Natural killer cell (primary cell): ENCODE measurements at regions not wholly inside any gene's neighbourhood (a gene's known extent, or its start where the extent isn't known, plus 50 kb on each side); places are given as distances from the start of the nearest gene placed in this dataset.

Source experiments
- ATAC-seq, 3 donors: fragments of 150-1000 bp in 2 of 3; fragments of 200-7000 bp in 1 of 3; cut with Tn5 transposase; 1 replicate in 1 of 3; 2 replicates in 2 of 3; pipeline ENCODE4 v1.10.0; 2021; ENCODE audit warnings: mild to moderate bottlenecking in 2 of 3, moderate library complexity in 2 of 3
- DNase-seq, 2 donors: peaks; one replicate each; pipeline versions ENCODE4 v3.0.0 to v3.0.0-alpha.2; 2013 to 2021; ENCODE audit warnings: mixed read lengths in 1 of 2
- H3K27ac ChIP-seq: one replicate; pipeline ENCODE4 v1.5.1; 2013; ENCODE audit warnings: mild to moderate bottlenecking, low read length
- H3K27me3 ChIP-seq: one replicate; pipeline ENCODE4 v1.6.1; 2013; ENCODE audit warnings: low read length; ENCODE audit not compliant: control insufficient read depth, insufficient read depth
- H3K36me3 ChIP-seq: one replicate; pipeline ENCODE4 v1.6.1; 2013; ENCODE audit warnings: low read length; ENCODE audit not compliant: control insufficient read depth, insufficient read depth
- H3K4me1 ChIP-seq: one replicate; pipeline ENCODE4 v1.6.1; 2013; ENCODE audit warnings: low read length; ENCODE audit not compliant: control insufficient read depth, insufficient read depth
- H3K4me3 ChIP-seq: one replicate; pipeline ENCODE4 v1.5.1; 2013; ENCODE audit warnings: low read length
- H3K9me3 ChIP-seq: one replicate; pipeline ENCODE4 v1.6.1; 2013; ENCODE audit warnings: low read length; ENCODE audit not compliant: control insufficient read depth, insufficient read depth
- H3K27ac Mint-ChIP-seq, 2 donors: one replicate each; pipeline ENCODE4 v1.8.0; 2022; ENCODE audit warnings: mild to moderate bottlenecking in 2 of 2, mixed read lengths in 2 of 2, moderate library complexity in 1 of 2
- H3K27me3 Mint-ChIP-seq, 2 donors: one replicate each; pipeline ENCODE4 v1.8.0; 2022; ENCODE audit warnings: low read depth in 2 of 2, mixed read lengths in 2 of 2
- H3K36me3 Mint-ChIP-seq: one replicate; pipeline ENCODE4 v1.8.0; 2022; ENCODE audit warnings: mixed read lengths
- H3K4me1 Mint-ChIP-seq, 2 donors: one replicate each; pipeline ENCODE4 v1.8.0; 2022; ENCODE audit warnings: mixed read lengths in 2 of 2
- H3K4me3 Mint-ChIP-seq: one replicate; pipeline ENCODE4 v1.8.0; 2022; ENCODE audit warnings: mild to moderate bottlenecking, moderate library complexity, mixed read lengths
- H3K9me3 Mint-ChIP-seq, 2 donors: one replicate each; pipeline ENCODE4 v1.8.0; 2022; ENCODE audit warnings: mixed read lengths in 2 of 2
- CTCF ChIP-seq: fragments of 200-600 bp; IDR thresholded peaks from one replicate; pipeline ENCODE4 v1.8.0; 2022; ENCODE audit warnings: antibody characterized with exemption
- WGBS: methylation state at CpG from one replicate; pipeline ENCODE4 v1.1.7; 2013; ENCODE audit warnings: missing lambda C conversion rate; ENCODE audit not compliant: insufficient coverage; 5-methylcytosine and 5-hydroxymethylcytosine counted together
- intact Hi-C: fragments of 100-400 bp; cut with micrococcal nuclease; formaldehyde crosslinking; loops from one replicate; pipeline ENCODE4 v1.14.2; 2022

GRCh38 chr12:97046901-97047300, 139.8 kb downstream of the NEDD1 start:
- no peaks in the 10 kb centered on the region for H3K36me3 ChIP-seq
- H3K4me1 ChIP-seq = no peaks in the 10 kb centered on the region
- H3K4me3 ChIP-seq = no peak overlapping the region
- intact Hi-C loops = no loop called here
- DNase-seq (no peak), ATAC-seq (no peak)
- H3K4me1 Mint-ChIP-seq = no peaks in the 10 kb centered on the region
- no peaks in the 10 kb centered on the region for H3K27me3 ChIP-seq
- no peaks in the 10 kb centered on the region for H3K9me3 ChIP-seq
- no peak for TF ChIP-seq CTCF
- H3K27ac ChIP-seq = no peak overlapping the region
- no peak overlapping the region for H3K27ac Mint-ChIP-seq
- H3K4me3 Mint-ChIP-seq = no peak overlapping the region
- H3K9me3 Mint-ChIP-seq = no peaks in the 10 kb centered on the region
- no peaks in the 10 kb centered on the region for H3K36me3 Mint-ChIP-seq
- H3K27me3 Mint-ChIP-seq = peaks cover 5 to 6% of the 10 kb centered on the region in 2 donors
- WGBS = 80% methylated on average over 1 of the region's 1 CpG

DNA sequence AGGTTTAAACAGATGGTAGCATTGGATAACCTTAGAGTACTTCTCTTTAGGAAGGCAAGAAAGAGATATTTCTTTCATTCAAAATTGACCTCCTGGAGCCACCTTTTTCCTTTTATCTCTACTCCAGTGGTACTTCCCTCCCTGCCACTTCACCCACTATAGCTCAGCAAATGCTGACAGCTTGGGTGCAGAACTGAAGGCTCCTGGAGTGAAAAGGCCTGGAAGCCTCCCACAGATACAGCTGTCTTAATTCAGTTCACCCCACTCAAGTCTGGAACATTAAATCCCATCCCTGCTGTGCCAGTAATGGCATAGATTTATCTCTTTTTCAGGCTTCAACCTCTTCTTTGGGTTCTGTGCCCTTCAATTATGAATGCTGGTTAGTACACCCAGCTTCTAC, 140.3 kb downstream of the NEDD1 start:
- Histone ChIP-seq H3K4me1 (no peaks in the 10 kb centered on the region), H3K27ac (no peak overlapping the region), H3K27me3 (no peaks in the 10 kb centered on the region), H3K36me3 (no peaks in the 10 kb centered on the region), H3K9me3 (no peaks in the 10 kb centered on the region), H3K4me3 (no peak overlapping the region)
- Mint-ChIP-seq H3K27ac (no peak overlapping the region), H3K9me3 (no peaks in the 10 kb centered on the region), H3K36me3 (no peaks in the 10 kb centered on the region), H3K27me3 (peaks cover 3 to 4% of the 10 kb centered on the region in 2 donors), H3K4me1 (no peaks in the 10 kb centered on the region), H3K4me3 (no peak overlapping the region)
- intact Hi-C loops = no loop called here
- TF ChIP-seq CTCF = no peak
- ATAC-seq (no peak), DNase-seq (no peak)

DNA sequence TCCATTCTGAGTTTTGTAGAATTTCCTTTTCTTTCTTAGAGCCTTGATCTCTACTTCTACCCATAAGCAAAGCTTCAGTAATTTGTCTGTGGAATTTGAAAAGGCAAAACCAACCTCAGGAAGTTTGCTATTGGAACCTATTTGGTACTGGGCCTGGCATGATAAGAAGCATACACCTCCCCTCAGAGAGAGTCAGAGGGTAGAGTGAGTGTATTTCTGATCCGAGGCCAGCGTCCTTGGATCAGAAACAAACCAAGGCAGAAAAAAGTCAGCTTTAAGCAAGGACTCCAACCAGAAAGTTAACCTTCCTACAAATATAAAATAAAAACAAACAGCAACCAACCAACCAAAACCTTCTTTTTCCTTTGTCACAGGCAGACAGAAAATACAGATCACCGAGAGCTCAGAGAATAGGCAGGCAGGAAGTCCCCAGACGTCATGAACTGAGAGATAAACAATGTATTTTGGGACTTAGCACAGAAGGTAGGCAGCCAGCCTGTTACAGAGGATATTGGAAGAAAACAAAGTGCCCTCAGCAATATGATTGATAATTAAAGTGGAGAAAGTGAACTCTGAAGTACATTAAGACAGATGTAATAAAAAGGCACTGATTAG, 141.5 kb downstream of the NEDD1 start:
- intact Hi-C loops = no loop called here
- 35% methylated on average over 4 of the region's 4 CpGs for WGBS
- Histone ChIP-seq H3K27ac (no peak overlapping the region), H3K4me3 (no peak overlapping the region), H3K36me3 (no peaks in the 10 kb centered on the region), H3K9me3 (no peaks in the 10 kb centered on the region), H3K4me1 (no peaks in the 10 kb centered on the region), H3K27me3 (no peaks in the 10 kb centered on the region)
- peaks cover 0 to 3% of the 10 kb centered on the region in 2 donors for H3K27me3 Mint-ChIP-seq
- no peaks in the 10 kb centered on the region for H3K36me3 Mint-ChIP-seq
- no peak overlapping the region for H3K4me3 Mint-ChIP-seq
- DNase-seq (no peak), ATAC-seq (no peak)
- H3K4me1 Mint-ChIP-seq = no peaks in the 10 kb centered on the region
- H3K27ac Mint-ChIP-seq = no peak overlapping the region
- TF ChIP-seq CTCF = no peak
- no peaks in the 10 kb centered on the region for H3K9me3 Mint-ChIP-seq

- no peaks in the 10 kb centered on the region for H3K27me3 ChIP-seq
- DNase-seq (no peak), ATAC-seq (no peak)
- no peaks in the 10 kb centered on the region for H3K9me3 Mint-ChIP-seq
- no peaks in the 10 kb centered on the region for H3K36me3 Mint-ChIP-seq
- H3K4me1 Mint-ChIP-seq = no peaks in the 10 kb centered on the region
- H3K4me3 Mint-ChIP-seq = no peak overlapping the region
- H3K4me1 ChIP-seq = no peaks in the 10 kb centered on the region
- no peak overlapping the region for H3K4me3 ChIP-seq
- H3K36me3 ChIP-seq = no peaks in the 10 kb centered on the region
- TF ChIP-seq CTCF = no peak
- WGBS = 95% methylated on average over 4 of the region's 5 CpGs
- H3K27ac Mint-ChIP-seq = no peak overlapping the region
- intact Hi-C loops = no loop called here
- no peak overlapping the region for H3K27ac ChIP-seq
- H3K9me3 ChIP-seq = no peaks in the 10 kb centered on the region
- H3K27me3 Mint-ChIP-seq = no peaks in the 10 kb centered on the region
Observed at GRCh38 chr12:97050509-97050908, 143.5 kb downstream of the NEDD1 start.
